Chondrocyte (in vitro differentiated cells): ENCODE measurements at regions not wholly inside any gene's neighbourhood (a gene's known extent, or its start where the extent isn't known, plus 50 kb on each side); places are given as distances from the start of the nearest gene placed in this dataset.

Experiments
- DNase-seq: peaks from one replicate; pipeline ENCODE4 v3.0.0; 2021; ENCODE audit warnings: mixed read lengths, low spot score
- H3K27ac Mint-ChIP-seq: one replicate; pipeline ENCODE4 v1.8.0; 2021; ENCODE audit warnings: mild to moderate bottlenecking, moderate library complexity, mixed read lengths; ENCODE audit not compliant: unreplicated experiment
- H3K27me3 Mint-ChIP-seq: 2 replicates; pipeline ENCODE4 v1.8.0; 2021; ENCODE audit warnings: low read depth, mixed read lengths
- H3K36me3 Mint-ChIP-seq: 2 replicates; pipeline ENCODE4 v1.8.0; 2021; ENCODE audit warnings: low read depth, mixed read lengths
- H3K4me1 Mint-ChIP-seq: 2 replicates; pipeline ENCODE4 v1.8.0; 2021; ENCODE audit warnings: low read depth, mild to moderate bottlenecking, mixed read lengths
- H3K4me3 Mint-ChIP-seq: one replicate; pipeline ENCODE4 v1.8.0; 2021; ENCODE audit warnings: mild to moderate bottlenecking, moderate library complexity, mixed read lengths; ENCODE audit not compliant: unreplicated experiment
- H3K9me3 Mint-ChIP-seq: 2 replicates; pipeline ENCODE4 v1.8.0; 2021; ENCODE audit warnings: low read depth, mixed read lengths
- TF ChIP-seq, protein P1 (sequence below): fragments of 200-600 bp; sonication (generic); IDR thresholded peaks from 2 replicates; pipeline ENCODE4 v1.5.0; 2021; ENCODE audit warnings: antibody characterized with exemption, mild to moderate bottlenecking, moderate library complexity

DNA sequence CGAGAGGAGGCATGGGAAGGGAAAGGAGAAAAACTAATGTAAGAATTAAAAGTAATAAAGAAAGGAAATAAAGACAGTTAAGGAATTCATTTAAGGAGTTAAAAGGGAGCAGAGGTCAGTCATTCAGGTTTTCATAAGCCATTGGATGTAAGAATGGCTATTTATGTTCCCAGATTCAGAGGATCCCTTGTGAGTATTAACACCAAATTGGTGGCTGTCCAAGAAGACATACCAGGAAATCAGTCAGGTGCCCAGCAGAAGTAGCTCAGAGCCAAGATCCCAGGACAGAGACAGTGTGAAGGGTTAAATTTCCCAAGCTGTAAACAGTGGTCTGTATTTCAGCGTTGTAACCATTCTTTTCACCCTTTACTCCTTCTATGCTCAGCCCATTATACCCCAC lies 550.4 kb downstream of the BCL11A start:
- Mint-ChIP-seq H3K9me3 (no peaks in the 10 kb centered on the region), H3K27ac (no peak overlapping the region), H3K27me3 (peaks cover 17% of the 10 kb centered on the region), H3K4me1 (no peaks in the 10 kb centered on the region), H3K4me3 (no peak overlapping the region), H3K36me3 (no peaks in the 10 kb centered on the region)
- TF ChIP-seq, protein P1, sequence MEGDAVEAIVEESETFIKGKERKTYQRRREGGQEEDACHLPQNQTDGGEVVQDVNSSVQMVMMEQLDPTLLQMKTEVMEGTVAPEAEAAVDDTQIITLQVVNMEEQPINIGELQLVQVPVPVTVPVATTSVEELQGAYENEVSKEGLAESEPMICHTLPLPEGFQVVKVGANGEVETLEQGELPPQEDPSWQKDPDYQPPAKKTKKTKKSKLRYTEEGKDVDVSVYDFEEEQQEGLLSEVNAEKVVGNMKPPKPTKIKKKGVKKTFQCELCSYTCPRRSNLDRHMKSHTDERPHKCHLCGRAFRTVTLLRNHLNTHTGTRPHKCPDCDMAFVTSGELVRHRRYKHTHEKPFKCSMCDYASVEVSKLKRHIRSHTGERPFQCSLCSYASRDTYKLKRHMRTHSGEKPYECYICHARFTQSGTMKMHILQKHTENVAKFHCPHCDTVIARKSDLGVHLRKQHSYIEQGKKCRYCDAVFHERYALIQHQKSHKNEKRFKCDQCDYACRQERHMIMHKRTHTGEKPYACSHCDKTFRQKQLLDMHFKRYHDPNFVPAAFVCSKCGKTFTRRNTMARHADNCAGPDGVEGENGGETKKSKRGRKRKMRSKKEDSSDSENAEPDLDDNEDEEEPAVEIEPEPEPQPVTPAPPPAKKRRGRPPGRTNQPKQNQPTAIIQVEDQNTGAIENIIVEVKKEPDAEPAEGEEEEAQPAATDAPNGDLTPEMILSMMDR: no peak
- DNase-seq: no peak

GRCh38 chr2:60002183-60002867 lies 551.1 kb downstream of the BCL11A start:
- no peak for DNase-seq
- no peaks in the 10 kb centered on the region for H3K36me3 Mint-ChIP-seq
- TF ChIP-seq, protein P1: no peak
- H3K4me1 Mint-ChIP-seq: no peaks in the 10 kb centered on the region
- H3K27me3 Mint-ChIP-seq: peaks cover 17% of the 10 kb centered on the region
- no peak overlapping the region for H3K4me3 Mint-ChIP-seq
- no peaks in the 10 kb centered on the region for H3K9me3 Mint-ChIP-seq
- no peak overlapping the region for H3K27ac Mint-ChIP-seq

DNA sequence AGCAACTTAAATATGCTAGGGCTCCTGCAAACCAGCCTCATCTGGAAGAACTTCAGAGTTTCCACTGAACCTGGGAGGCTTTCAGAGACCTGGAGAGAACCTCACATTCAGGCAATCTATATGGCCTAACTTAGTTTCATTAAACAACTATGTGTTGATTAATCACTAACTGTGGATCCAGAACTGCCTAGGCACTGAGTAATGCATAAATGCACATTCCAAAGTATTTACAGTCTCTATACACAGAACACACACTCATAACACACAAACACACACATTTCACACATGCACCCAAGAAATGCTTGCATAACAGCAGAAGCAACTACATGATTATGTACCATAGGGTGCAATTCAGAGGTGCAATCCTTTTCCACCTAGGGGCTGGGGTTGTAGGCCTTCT lies 552.8 kb downstream of the BCL11A start:
- no peaks in the 10 kb centered on the region for H3K4me1 Mint-ChIP-seq
- no peak overlapping the region for H3K4me3 Mint-ChIP-seq
- H3K36me3 Mint-ChIP-seq: no peaks in the 10 kb centered on the region
- no peaks in the 10 kb centered on the region for H3K9me3 Mint-ChIP-seq
- H3K27me3 Mint-ChIP-seq: peaks cover 10% of the 10 kb centered on the region
- H3K27ac Mint-ChIP-seq: no peak overlapping the region
- TF ChIP-seq, protein P1: no peak
- DNase-seq: no peak

- Mint-ChIP-seq H3K27ac (no peak overlapping the region), H3K4me1 (no peaks in the 10 kb centered on the region), H3K4me3 (no peak overlapping the region), H3K27me3 (peaks cover 2% of the 10 kb centered on the region), H3K36me3 (no peaks in the 10 kb centered on the region), H3K9me3 (no peaks in the 10 kb centered on the region)
- TF ChIP-seq, protein P1: no peak
- no peak for DNase-seq
Measured at GRCh38 chr2:59998324-59998723, 555.1 kb downstream of the BCL11A start.

DNA sequence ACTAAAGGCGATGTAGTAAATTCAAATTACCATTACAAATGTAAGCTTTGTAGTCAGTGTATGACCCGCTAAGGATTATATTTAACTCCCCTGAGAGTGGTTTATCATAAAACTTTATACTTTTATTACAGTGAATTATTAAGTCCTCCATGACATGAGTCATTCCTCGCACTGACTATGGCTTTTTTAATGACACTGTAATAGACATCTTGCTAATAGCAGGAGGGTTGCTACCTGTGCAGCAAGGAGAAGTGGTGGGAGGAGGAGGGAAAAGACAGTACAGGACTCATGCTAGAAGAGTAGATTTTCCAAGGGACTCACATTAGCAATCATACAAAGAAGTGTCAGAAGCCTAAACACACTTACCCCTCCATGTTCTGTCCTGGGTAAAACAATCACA lies 556.1 kb downstream of the BCL11A start:
- H3K4me1 Mint-ChIP-seq: no peaks in the 10 kb centered on the region
- no peak overlapping the region for H3K4me3 Mint-ChIP-seq
- TF ChIP-seq, protein P1: no peak
- no peaks in the 10 kb centered on the region for H3K9me3 Mint-ChIP-seq
- no peak overlapping the region for H3K27ac Mint-ChIP-seq
- peaks cover 4% of the 10 kb centered on the region for H3K27me3 Mint-ChIP-seq
- no peak for DNase-seq
- H3K36me3 Mint-ChIP-seq: no peaks in the 10 kb centered on the region
